Gastroesophageal sphincter (tissue), 4 donors: ENCODE measurements at regions not wholly inside any gene's neighbourhood (a gene's known extent, or its start where the extent isn't known, plus 50 kb on each side); places are given as distances from the start of the nearest gene placed in this dataset.

Experiments used
- ATAC-seq: fragments of 150-250 bp; one replicate; pipeline ENCODE4 v1.9.1; 2016; ENCODE audit warnings: mild to moderate bottlenecking, moderate library complexity
- H3K27ac ChIP-seq, 4 donors: fragments of 200-600 bp; sonication (generic) in 3 of 4; 1 replicate in 3 of 4; 2 replicates in 1 of 4; pipeline ENCODE4 v1.5.1; 2016 to 2019
- H3K27me3 ChIP-seq: fragments of 200-600 bp; sonication (generic); one replicate; pipeline ENCODE4 v1.5.1; 2019
- H3K36me3 ChIP-seq, 2 donors: fragments of 200-600 bp; sonication (generic); one replicate each; pipeline ENCODE4 v1.5.1; 2019; ENCODE audit warnings: control low read depth in 1 of 2
- H3K4me1 ChIP-seq, 3 donors: fragments of 200-600 bp; sonication (generic); 1 replicate in 2 of 3; 2 replicates in 1 of 3; pipeline ENCODE4 v1.5.1; 2016 to 2019; ENCODE audit warnings: control low read depth in 2 of 3
- H3K4me3 ChIP-seq, 2 donors: fragments of 200-600 bp; sonication (generic); one replicate each; pipeline ENCODE4 v1.5.1; 2019; ENCODE audit warnings: mild to moderate bottlenecking in 1 of 2, moderate library complexity in 1 of 2
- H3K9me3 ChIP-seq, 3 donors: fragments of 200-600 bp; sonication (generic); one replicate each; pipeline ENCODE4 v1.5.1; 2017 to 2019; ENCODE audit warnings: control low read depth in 2 of 3
- CTCF ChIP-seq, 4 experiments: fragments of 200-600 bp in 2 of 4; fragments of 450-650 bp in 2 of 4; sonication (generic) in 1 of 4; IDR thresholded peaks; one replicate each; pipeline ENCODE4 v1.5.1; 2017 to 2019; ENCODE audit warnings: antibody characterized with exemption in 4 of 4, mild to moderate bottlenecking in 2 of 4, moderate library complexity in 2 of 4
- EP300 ChIP-seq: sonication (generic); formaldehyde crosslinking; IDR thresholded peaks from one replicate; pipeline ENCODE4 v1.6.1; 2017; ENCODE audit warnings: antibody characterized with exemption, mild to moderate bottlenecking
- POLR2A ChIP-seq, 2 donors: fragments of 450-650 bp; IDR thresholded peaks; one replicate each; pipeline ENCODE4 v1.6.1; 2017; ENCODE audit warnings: antibody characterized with exemption in 2 of 2, mild to moderate bottlenecking in 2 of 2, moderate library complexity in 1 of 2
- POLR2AphosphoS5 ChIP-seq: sonication (generic); formaldehyde crosslinking; IDR thresholded peaks from one replicate; pipeline ENCODE4 v1.6.1; 2017; ENCODE audit warnings: antibody characterized with exemption
- WGBS, 2 donors: methylation state at CpG; one replicate each; pipeline ENCODE4 v1.1.5; 2018; ENCODE audit warnings: low coverage in 1 of 2; 5-methylcytosine and 5-hydroxymethylcytosine counted together

GRCh38 chr5:164002214-164002613 is 496.8 kb downstream of the MAT2B start:
- no peak for ATAC-seq
- peaks cover 0 to 11% (median 0%) of the 10 kb centered on the region in 3 donors for H3K4me1 ChIP-seq

GRCh38 chr5:164002628-164003027 is 497.2 kb downstream of the MAT2B start:
- 67 to 76% methylated on average over 3 of the region's 3 CpGs for WGBS, 2 donors
- peaks cover 0 to 11% (median 0%) of the 10 kb centered on the region in 3 donors for H3K4me1 ChIP-seq

More at GRCh38 chr5:164002214-164002613, 496.8 kb downstream of the MAT2B start:
- Histone ChIP-seq H3K9me3 (no peaks in the 10 kb centered on the region), H3K36me3 (no peaks in the 10 kb centered on the region), H3K27me3 (no peaks in the 10 kb centered on the region), H3K27ac (no peak overlapping the region), H3K4me3 (no peak overlapping the region)
- TF ChIP-seq POLR2A (IDR thresholded peaks at IDR 0.05) (no peak), POLR2AphosphoS5 (no peak), EP300 (no peak), CTCF (IDR thresholded peaks at IDR 0.05) (no peak)
- WGBS, 2 donors: 38 to 54% methylated on average over 3 of the region's 3 CpGs

GRCh38 chr5:164005071-164005470 is 499.7 kb downstream of the MAT2B start:
- H3K9me3 ChIP-seq: no peaks in the 10 kb centered on the region
- 86 to 92% methylated on average over 1 of the region's 1 CpG for WGBS, 2 donors
- no peak overlapping the region for H3K4me3 ChIP-seq
- no peaks in the 10 kb centered on the region for H3K36me3 ChIP-seq
- TF ChIP-seq POLR2A (IDR thresholded peaks at IDR 0.05) (no peak), EP300 (no peak), CTCF (IDR thresholded peaks at IDR 0.05) (no peak), POLR2AphosphoS5 (no peak)
- no peaks in the 10 kb centered on the region for H3K27me3 ChIP-seq
- no peak overlapping the region for H3K27ac ChIP-seq
- no peak for ATAC-seq
- H3K4me1 ChIP-seq: peaks cover 0 to 11% (median 0%) of the 10 kb centered on the region in 3 donors

More at GRCh38 chr5:164002628-164003027, 497.2 kb downstream of the MAT2B start:
- ATAC-seq: no peak
- Histone ChIP-seq H3K36me3 (no peaks in the 10 kb centered on the region), H3K27ac (no peak overlapping the region), H3K9me3 (no peaks in the 10 kb centered on the region), H3K4me3 (no peak overlapping the region), H3K27me3 (no peaks in the 10 kb centered on the region)
- no peak for TF ChIP-seq POLR2AphosphoS5
- no peak for TF ChIP-seq POLR2A (IDR thresholded peaks at IDR 0.05)
- TF ChIP-seq CTCF (IDR thresholded peaks at IDR 0.05): no peak
- no peak for TF ChIP-seq EP300

GRCh38 chr5:164007064-164007463 is 501.6 kb downstream of the MAT2B start:
- Histone ChIP-seq H3K27me3 (no peaks in the 10 kb centered on the region), H3K4me3 (no peak overlapping the region), H3K4me1 (peaks cover 0 to 10% (median 0%) of the 10 kb centered on the region in 3 donors), H3K36me3 (no peaks in the 10 kb centered on the region), H3K9me3 (no peaks in the 10 kb centered on the region), H3K27ac (no peak overlapping the region)
- WGBS, 2 donors: 49 to 55% methylated on average over 2 of the region's 2 CpGs
- TF ChIP-seq CTCF (IDR thresholded peaks at IDR 0.05) (no peak), POLR2A (IDR thresholded peaks at IDR 0.05) (no peak), EP300 (no peak), POLR2AphosphoS5 (no peak)
- ATAC-seq: no peak

- TF ChIP-seq EP300 (no peak), POLR2AphosphoS5 (no peak), POLR2A (IDR thresholded peaks at IDR 0.05) (no peak), CTCF (IDR thresholded peaks at IDR 0.05) (no peak)
- Histone ChIP-seq H3K27me3 (no peaks in the 10 kb centered on the region), H3K36me3 (no peaks in the 10 kb centered on the region), H3K4me1 (no peaks in the 10 kb centered on the region), H3K4me3 (no peak overlapping the region), H3K27ac (no peak overlapping the region), H3K9me3 (no peaks in the 10 kb centered on the region)
- WGBS, 2 donors: 72 to 79% methylated on average over 6 of the region's 6 CpGs
- ATAC-seq: no peak
Observed at GRCh38 chr5:164009621-164010020, 504.2 kb downstream of the MAT2B start.
